H1 (cell line): ENCODE measurements at regions not wholly inside any gene's neighbourhood (a gene's known extent, or its start where the extent isn't known, plus 50 kb on each side); places are given as distances from the start of the nearest gene placed in this dataset.

Experiments used
- ASH2L ChIP-seq: fragments of 200-600, 300-600 bp; sonication (generic); IDR thresholded peaks from one replicate; pipeline ENCODE4 v1.7.1; 2017; ENCODE audit warnings: low read length
- CTCF ChIP-seq, 3 experiments: IDR thresholded peaks; 1 replicate in 2 of 3; 2 replicates in 1 of 3; pipeline versions ENCODE4 v1.5.1 to v1.6.1; 2011; ENCODE audit warnings: low read length in 3 of 3, mild to moderate bottlenecking in 3 of 3, inconsistent platforms in 2 of 3, low read depth in 1 of 3, moderate library complexity in 1 of 3; ENCODE audit not compliant: insufficient read depth in 1 of 3; ENCODE audit errors: control extremely low read depth in 1 of 3
- MAX ChIP-seq: IDR thresholded peaks from 2 replicates; pipeline ENCODE4 v1.6.1; 2012; ENCODE audit warnings: inconsistent platforms
- POLR2A ChIP-seq, 2 experiments: IDR thresholded peaks; 1 replicate in 1 of 2; 2 replicates in 1 of 2; pipeline ENCODE4 v1.6.1; 2011; ENCODE audit warnings: low read depth in 2 of 2, low read length in 2 of 2, mild to moderate bottlenecking in 2 of 2; ENCODE audit errors: control extremely low read depth in 1 of 2
- POLR2AphosphoS5 ChIP-seq: IDR thresholded peaks from 2 replicates; pipeline ENCODE4 v1.6.1; 2011; ENCODE audit warnings: low read depth, low read length
- TAF1 ChIP-seq: IDR thresholded peaks from 2 replicates; pipeline ENCODE4 v1.6.1; 2011; ENCODE audit warnings: mild to moderate bottlenecking, low read depth, low read length

- TF ChIP-seq POLR2A (IDR thresholded peaks at IDR 0.05; ENCODE audit: control extremely low read depth in 1 of 2, low read depth in 2 of 2, low read length in 2 of 2) (no peak), ASH2L (no peak), MAX (no peak), POLR2AphosphoS5 (no peak), CTCF (IDR thresholded peaks at IDR 0.05; ENCODE audit: control extremely low read depth in 1 of 3, insufficient read depth in 1 of 3, low read depth in 1 of 3, low read length in 3 of 3) (no peak), TAF1 (no peak)
These were observed 281.2 kb downstream of the SLITRK5 start for GRCh38 chr13:87952377-87952776.
